HG03175 (cell line): ENCODE measurements at regions not wholly inside any gene's neighbourhood (a gene's known extent, or its start where the extent isn't known, plus 50 kb on each side); places are given as distances from the start of the nearest gene placed in this dataset.
"Not testable (repeated sequence)": the region's sequence is repeated elsewhere in the genome, so short reads cannot be mapped to it uniquely, and the experiment has no call there.

Experiments
- ATAC-seq: cut with Tn5 transposase; IDR thresholded peaks from one replicate; pipeline ENCODE4 v1.9.1; 2021; ENCODE audit warnings: mild to moderate bottlenecking, moderate library complexity; ENCODE audit not compliant: unreplicated experiment

DNA sequence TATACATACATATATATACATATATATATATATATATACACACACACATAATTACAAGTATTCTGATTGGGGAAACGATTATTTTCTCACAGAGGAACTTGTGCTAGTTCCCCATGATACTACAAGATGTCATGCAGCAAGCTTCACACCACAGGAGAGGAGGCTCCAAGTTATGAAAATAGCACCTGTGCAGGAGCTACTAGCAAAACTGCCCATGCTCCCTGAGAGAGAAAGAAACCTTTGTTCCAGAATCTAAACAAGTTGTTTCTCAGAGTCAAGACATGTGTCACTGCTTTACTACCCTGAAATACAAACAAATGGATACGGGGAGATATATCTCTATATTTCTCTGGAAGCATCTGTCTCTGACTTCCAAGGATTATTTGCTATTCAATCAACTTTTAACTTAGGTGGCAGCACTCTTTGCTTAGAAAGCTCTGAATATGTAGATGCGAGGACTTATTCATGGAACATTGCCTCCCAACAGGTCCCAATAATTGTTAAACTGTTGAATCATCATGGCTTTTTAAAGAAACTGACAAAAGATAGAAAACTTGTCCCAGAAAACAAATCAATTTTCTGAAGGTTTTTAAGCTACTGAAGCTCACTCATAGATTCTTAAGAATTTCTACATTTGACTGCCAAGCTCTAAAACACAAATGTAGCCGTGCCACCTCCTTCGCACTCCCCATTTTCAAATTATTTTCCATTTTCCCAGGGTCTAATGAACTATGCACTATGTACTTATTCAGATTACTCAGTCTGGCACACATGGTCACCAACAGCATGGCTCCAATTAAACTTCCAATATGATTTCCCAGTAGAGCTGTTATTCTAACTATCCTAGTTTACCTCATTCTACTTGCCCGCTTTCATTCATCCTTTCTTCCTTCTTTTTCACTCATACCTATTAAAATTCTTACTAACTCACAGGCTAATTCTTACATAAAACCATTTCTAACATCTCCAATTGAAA is 929.1 kb downstream of the LTN1 start:
- no peak for ATAC-seq

DNA sequence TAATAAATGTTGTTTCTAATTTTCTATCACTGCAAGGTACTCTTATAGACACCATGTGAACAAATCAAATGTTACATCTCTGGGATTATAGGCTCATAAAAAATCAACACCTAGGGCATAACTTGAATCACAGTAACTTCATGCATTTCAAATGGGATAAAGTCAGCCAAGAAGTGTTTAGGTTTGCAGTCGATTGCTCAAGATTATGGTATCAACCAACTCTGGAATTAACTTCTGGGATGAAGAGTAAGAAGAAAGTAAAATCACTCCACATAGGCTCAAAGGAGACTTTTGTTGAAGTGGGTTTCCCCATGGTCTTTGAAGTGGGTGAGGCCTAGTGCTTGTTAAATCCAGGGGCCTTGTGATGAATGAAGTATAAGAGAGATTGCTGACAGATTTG is 939.7 kb downstream of the LTN1 start:
- ATAC-seq = not testable (repeated sequence)

DNA sequence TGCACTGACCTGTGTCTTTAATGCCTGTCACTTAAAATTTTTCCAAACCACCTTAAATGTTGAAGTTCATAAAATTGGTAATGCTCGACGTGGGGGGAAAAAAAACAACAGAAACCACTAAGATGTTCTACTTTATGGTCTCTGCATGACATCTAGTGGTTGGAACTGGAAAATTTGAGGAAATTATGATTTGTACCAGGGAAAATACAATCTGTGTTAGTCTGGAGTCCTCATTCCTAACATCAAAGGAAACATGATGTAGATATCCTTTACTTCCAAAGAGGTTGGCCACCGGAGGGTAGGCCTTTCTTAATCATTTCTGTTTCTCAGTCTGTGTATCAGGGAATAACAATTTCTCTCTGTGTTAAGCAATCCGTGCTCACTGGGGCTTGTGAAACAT is 941.0 kb downstream of the LTN1 start:
- not testable (repeated sequence) for ATAC-seq

DNA sequence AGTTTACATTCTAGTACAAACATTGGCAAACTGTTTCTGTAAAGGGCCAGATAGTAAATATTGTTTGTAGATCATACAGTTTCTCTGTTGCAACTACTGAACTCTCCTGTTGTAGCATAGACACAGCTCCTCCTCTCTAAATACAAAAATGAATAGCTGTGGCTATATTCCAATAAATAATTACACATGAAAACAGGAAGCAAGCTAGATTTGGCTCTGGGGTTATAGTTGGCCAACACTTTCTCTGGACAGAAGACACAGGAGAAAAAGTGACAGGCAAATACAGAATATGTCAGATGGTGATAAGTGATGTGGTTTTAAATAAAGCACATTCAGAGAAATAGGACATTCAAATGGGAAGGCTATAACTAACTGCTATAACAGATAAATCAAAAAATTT is 957.0 kb downstream of the LTN1 start:
- ATAC-seq = not testable (repeated sequence)

DNA sequence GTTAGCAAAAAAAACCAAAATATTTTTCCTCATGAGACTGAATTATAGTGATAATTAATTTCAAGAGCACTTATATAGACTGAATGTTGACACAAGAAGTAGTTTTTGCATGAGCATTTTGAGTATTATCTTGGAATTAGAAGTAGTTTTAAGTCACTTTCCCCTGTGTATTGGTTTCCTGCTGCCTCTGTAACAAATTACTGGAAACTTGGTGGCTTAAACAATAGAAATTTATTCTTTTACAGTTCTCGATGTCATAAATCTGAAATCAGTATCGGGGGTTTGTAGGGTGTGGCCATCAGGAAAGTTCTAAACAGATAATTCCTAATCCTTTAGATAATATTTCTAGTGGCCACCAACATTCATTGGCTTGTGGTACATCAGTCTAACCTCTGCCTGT is 957.8 kb downstream of the LTN1 start:
- not testable (repeated sequence) for ATAC-seq

DNA sequence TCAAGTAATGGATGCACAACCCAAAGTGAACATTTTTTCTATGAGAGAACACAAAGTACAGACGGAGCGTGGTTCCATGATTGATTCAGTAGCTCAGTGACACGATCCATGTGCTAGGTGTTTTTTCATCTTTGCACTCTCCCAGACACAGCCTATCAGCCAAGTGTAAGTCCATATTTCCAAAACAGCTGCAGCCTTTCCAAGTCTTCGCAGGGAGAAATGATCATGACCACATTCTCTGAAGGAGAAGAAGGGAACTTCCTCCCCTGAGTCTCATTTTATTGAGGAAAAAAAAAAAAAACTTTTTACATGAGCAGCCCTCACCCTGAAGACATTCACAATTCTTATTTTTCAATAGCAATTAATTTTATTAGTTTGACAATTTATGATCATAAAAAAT is 958.3 kb downstream of the LTN1 start:
- ATAC-seq = not testable (repeated sequence)

DNA sequence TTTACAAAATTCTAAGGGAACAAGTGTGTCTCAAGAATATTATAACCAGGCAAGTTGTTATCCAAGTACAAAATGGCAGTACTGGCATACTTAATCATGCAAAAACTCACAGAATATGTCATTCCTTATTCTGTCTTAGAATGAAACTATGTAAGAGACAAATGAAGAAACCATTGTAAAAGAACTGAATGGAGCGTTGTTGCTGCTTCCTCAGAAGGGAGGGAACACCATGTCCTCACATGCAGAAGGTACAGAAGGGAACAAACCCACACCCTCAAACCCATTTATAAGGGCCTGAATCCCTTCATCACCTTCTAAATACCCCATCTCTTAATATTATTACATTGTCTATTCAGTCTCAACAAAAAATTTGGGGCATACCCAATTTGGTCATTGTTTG is 960.0 kb downstream of the LTN1 start:
- ATAC-seq = not testable (repeated sequence)

DNA sequence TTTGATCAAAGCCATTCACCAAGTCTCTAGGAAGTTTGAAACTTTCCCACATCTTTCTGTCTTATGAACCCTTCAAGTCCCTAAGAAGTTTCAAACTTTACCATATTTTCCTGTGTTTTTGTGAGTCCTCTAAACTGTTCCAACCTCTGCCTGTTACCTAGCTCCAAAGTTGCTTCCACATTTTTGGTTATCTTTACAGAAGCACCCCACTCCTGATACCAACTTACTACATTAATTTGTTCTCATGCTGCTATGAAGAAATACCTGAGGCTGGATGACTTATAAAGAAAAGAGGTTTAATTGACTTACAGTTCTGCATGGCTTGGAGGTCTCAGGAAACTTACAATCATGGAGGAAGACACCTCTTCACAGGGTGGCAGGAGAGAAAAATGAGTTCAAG is 961.6 kb downstream of the LTN1 start:
- ATAC-seq = not testable (repeated sequence)

DNA sequence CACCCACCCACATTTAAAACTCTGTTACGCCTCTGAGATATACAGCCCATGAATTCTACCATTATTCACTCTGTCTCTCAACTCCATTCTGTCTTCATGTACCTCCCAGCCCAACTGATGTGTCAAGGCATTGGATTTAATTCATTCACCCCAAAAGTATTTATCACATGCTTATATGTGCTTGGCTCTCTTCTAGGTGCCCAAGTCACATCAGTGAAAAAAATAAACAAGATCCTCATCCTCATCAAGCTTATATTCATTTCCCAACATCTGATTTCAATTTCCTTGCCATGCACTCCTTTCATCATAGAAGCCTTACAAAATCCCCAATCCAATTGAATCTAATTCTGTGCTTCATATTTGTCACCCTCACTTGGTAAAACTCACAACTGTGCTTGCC is 967.6 kb downstream of the LTN1 start:
- ATAC-seq = no peak

DNA sequence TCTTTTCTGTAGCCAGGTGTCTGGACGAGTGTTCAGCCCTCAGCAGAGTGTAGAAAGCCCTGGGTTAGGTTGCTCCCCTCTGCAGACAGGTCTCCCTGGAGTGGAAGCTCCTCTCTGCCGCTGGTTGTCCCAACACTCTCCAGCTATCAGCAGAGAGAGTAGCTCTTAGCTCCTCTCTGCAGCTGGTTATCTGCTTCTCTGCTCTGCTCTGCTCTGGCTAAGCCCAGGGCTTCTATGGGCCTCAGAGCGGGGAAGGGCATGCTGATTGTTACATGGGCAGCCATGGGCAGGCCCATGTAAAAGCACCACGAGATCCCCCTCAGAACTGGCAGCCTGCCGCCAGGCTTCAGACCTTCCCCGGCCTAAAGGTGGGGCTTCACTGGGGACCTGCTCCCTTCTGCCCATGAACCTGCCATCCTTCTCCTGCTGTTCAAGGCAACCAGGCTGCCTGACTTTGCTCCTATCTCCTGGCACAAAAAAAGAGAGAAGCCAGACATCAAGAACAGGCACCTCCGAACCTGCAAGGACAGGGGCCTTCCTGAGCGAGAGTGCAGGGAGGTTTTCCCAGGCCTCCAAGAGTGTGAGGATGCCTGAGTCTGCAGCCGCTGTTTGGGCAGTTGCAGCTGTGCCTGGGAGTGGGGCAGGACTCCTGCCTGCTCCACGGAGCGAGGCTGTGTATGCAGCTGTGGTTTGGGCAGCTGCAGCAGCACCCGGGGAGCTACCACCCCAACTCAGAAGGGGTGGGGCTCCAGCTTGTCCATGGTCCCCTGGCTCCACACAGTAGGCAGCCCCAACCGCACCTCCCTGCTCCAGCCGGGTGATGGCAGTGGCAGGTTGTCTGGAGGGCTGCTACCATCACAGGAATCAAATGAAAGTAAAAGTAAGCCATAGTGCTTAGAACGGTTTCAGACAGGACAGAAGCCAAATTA is 973.7 kb downstream of the LTN1 start:
- ATAC-seq = no peak

DNA sequence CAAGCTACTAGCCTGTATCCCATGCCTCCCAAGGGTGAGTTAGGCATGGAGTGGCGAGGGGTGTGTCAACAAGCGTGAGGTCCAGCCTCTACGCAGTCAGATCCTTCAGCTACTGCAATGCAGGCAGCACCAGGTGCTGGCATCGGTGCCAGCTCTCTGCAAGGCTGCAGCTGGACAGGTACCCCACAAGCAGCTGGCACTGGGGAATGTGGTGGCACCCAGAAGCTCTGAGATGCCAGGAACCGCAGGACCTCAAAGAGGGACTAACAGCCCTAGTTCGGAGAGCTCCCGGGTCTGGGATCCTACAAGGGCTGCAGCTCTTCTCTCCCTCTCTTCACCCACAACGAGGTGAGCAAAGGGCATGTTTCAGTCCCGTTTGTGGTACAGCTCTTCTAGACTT is 974.5 kb downstream of the LTN1 start:
- no peak for ATAC-seq

DNA sequence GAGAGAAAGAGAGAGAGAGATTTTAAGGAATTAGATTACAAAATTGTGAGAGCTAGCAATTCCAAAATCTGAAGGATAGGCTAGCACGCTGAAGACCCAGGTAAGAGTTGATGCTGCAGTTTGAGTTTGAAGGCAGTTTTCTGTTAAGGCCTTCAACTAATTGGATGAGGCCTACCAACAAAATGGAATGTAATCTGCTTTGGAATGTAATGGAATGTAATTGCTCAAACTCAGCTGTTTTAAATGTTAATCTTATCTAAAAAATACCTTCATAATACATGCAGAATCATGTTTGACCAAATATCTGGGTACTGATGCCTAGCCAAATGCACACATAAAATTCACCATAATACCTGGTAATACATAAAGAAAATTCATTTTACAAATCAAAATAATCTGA is 976.1 kb downstream of the LTN1 start:
- no peak for ATAC-seq

DNA sequence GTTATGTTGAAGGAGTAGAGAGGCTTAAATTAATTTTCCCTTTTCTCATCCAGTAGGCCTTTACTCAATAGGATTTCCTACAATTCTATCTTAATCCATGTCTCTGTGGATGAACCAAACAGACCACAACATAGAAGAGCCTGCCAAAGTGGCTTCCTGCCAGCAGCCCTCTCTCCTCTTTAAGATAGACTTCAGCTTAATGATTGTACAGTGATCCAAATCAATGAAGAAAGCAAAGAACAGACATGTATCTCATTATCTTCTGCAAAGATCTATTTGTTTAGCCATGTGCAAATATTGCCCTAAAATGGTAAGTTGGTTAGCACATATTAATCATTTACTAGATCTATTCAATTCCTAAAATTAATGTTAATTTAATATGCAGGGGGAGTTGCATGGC is 979.6 kb downstream of the LTN1 start:
- ATAC-seq = not testable (repeated sequence)

DNA sequence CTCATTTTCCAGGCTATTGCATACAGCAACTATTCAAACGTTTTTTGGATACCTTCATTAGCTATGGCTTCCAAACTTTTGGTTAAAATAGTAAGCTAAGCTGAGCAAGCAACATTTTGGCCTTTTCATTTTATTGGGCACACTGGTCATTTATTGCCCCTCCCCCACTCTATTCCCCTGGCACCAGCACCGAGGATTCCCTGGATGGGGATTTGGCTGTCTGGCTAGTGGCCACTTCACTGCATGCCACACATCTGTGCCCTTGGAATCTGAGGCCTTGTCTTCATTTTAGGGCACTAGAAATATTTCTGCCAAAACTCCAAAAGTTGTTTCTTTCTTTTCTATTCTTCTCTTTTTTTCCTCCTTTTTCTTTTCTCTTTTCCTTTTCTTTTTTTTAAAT is 980.7 kb downstream of the LTN1 start:
- ATAC-seq = not testable (repeated sequence)

DNA sequence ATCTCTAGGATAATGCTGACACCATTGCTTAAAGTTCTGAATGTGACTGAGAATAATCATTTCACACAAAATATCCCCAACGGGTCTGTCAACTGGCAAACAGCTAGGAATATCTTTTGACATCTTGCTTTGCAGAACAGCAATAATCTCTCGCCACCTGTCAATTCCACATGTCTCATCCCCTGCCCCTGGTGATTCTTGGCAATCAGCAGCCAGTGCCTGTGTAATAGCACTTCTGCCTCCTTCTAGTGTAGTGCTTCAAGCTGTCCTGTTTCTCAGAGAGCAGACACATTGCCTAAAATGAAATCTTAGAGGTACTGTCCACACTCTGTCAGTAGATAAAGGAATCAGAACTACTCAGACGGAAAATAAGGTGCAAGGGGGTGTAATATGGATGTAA is 984.4 kb downstream of the LTN1 start:
- ATAC-seq = not testable (repeated sequence)

DNA sequence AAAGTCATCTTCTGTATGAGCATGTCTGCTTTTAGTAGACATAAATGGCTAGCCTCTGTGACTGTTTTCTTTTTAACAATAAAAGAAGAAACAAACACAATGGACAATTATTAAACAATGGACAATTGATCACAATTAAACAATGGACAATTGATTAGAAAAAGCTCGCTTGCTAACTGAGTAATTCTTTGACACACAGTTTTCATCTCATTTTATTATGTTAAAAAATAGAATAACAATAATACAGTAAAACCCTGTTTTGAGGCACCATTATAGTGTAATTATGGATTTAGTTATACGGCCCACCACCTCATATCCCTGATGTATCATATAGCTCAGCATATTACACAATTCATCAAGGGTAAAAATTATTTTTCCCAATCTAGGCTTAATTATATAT is 989.0 kb downstream of the LTN1 start:
- not testable (repeated sequence) for ATAC-seq

DNA sequence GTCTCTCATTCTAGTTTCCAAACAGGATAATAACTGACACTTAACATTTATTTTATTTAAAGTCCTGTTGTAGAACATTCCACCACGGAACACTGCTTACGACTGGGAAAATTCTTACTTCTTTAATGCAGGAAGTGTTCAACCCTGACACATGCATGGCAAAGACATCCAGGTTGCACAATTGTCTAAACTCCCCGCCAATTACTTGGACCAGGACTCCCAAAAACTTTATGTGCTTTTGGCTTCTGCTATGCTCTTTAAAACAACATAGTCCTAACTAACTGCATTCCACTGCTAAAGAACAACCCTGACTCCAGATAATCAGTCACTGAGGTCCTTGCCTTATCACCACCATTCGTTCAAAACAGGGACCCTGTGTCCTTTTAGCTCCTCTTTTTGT is 995.8 kb downstream of the LTN1 start:
- ATAC-seq = not testable (repeated sequence)

DNA sequence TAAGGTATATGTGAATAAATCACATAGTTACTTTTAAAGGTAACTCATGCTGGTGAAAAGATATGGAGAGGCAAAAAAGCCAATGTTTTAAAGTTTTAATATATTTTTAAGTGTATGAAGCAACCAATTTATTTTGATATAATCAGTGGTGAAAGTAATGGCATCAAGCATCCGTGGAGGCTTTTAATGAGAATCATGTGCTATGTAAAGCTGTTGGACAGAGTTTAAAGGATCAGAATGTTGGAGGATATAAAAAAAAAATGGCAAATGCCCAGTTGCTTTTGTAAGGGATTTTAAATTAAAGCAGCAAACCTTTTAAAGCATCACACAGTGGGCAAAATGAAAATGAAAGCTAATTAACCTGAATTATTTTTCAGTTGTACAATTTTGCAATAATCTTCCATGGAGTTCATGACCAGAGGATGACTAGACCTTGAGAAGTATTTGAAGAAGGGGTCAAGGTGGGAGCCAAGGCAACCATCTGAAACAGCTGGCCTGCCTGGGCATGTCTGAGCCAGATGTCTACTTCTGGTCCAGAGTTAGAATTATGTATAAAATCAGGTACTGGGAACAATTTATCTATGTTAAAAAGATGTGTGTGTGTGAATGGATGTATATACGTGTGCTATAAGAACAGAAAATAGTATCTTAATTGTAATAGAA is 1007.9 kb downstream of the LTN1 start:
- not testable (repeated sequence) for ATAC-seq

DNA sequence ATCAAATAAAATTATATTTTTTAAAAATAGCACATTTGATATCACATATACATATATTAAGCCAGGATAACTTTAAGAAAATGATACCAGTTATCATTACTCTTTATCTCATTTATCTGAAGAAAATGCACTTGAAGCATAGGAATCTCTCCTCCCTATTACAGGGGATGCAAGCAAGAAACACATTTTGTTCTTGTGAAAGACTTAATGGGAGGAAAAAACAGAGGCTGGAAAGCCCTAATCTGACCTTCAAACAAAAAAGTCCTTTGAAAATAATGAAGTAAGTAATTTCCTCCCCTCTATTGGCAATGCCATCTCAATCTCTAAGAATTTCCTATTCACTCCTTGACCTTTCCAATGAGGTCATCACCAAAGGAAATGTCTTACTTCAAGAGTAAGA is 1012.6 kb upstream of the ADAMTS5 start:
- ATAC-seq = not testable (repeated sequence)

DNA sequence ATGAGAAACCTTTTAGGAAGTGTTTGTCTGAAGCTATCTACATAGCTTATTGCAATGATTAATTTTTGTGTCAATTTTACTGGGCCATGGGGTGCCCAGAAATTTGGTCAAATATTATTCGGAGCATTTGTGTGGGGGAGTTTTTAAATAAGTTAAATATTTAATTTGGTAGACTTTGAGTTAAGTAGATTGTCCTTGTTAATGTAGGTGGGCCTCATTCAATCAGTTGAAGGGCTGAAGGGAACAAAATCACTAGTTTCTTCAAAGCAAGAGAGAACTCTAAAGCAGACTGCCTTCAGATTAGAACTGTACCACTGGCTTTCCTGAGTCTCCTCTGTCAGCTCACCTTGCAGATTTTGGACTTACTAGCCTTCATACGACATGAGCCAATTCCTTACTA is 1008.6 kb upstream of the ADAMTS5 start:
- no peak for ATAC-seq

DNA sequence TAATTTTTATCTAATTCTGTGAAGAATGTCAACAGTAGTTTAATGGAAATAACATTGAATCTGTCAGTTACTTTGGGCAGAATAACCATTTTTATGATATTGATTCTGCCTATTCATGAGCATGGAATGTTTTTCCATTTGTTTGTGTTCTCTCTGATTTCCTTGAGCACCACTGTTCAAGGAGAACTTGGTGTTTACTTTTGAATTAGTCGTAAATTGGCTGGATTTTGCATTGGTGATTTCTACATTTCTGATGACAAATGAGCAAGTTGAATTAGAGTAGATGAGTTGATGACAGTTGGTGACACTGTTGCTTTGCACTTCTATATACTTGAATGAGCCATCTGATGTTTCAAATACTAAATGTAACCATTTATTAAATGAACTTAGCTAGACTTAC is 1007.3 kb upstream of the ADAMTS5 start:
- not testable (repeated sequence) for ATAC-seq
